ENCODE measurements at regions not wholly inside any gene's neighbourhood (a gene's known extent, or its start where the extent isn't known, plus 50 kb on each side); places are given as distances from the start of the nearest gene placed in this dataset.

- no peak for TF ChIP-seq TEAD1 (CRISPR knock-in tag; IDR thresholded peaks at IDR 0.05)
- no peak for TF ChIP-seq MXD4 (CRISPR knock-in tag; IDR thresholded peaks at IDR 0.05; ENCODE audit: borderline replicate concordance)
- no peak for TF ChIP-seq NR1H2 (CRISPR knock-in tag; IDR thresholded peaks at IDR 0.05)
Measured at GRCh38 chr2:35416391-35417140, 939.0 kb upstream of the CRIM1 start (continued).

DNA sequence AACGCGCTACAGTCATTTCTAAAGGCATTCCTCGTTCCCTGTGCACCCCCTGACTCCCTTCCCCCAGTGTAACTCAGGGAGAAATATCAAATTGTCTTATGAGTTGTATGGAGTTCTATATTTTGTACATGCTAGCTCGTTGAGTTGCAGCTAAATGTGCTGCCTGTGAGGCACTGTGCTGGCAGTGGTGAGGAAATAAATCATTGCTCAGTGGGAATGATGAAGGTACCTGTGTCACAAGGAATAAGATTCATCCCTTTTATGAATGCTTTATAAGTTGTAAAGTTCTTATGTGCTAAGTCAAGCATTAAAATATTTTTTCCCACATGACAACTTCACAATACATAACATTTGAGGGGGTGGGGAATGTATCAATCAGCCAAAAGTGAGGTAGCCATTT lies 939.6 kb upstream of the CRIM1 start:
- peaks cover 4% of the 10 kb centered on the region for H3K36me3 Mint-ChIP-seq
- no peak overlapping the region for H3K27ac Mint-ChIP-seq
- TF ChIP-seq HMGA2 (CRISPR knock-in tag; IDR thresholded peaks at IDR 0.05) (no peak), KAT7 (CRISPR knock-in tag; IDR thresholded peaks at IDR 0.05; ENCODE audit: borderline replicate concordance) (no peak), JUN (CRISPR knock-in tag; IDR thresholded peaks at IDR 0.05) (no peak), FOXJ3 (CRISPR knock-in tag; IDR thresholded peaks at IDR 0.05; ENCODE audit: borderline replicate concordance) (no peak), TCF7 (CRISPR knock-in tag; IDR thresholded peaks at IDR 0.05; ENCODE audit: low read depth) (no peak), ZNF121 (CRISPR knock-in tag; IDR thresholded peaks at IDR 0.05) (no peak), ZNF317 (CRISPR knock-in tag; IDR thresholded peaks at IDR 0.05; ENCODE audit: borderline replicate concordance, low read depth) (no peak), OVOL2 (CRISPR knock-in tag; IDR thresholded peaks at IDR 0.05; ENCODE audit: borderline replicate concordance) (no peak), ELF4 (CRISPR knock-in tag; IDR thresholded peaks at IDR 0.05; ENCODE audit: low read depth) (no peak), NFATC4 (CRISPR knock-in tag; IDR thresholded peaks at IDR 0.05) (no peak), HMGXB4 (CRISPR knock-in tag; IDR thresholded peaks at IDR 0.05) (no peak), RORB (CRISPR knock-in tag; IDR thresholded peaks at IDR 0.05) (no peak), CDX4 (CRISPR knock-in tag; IDR thresholded peaks at IDR 0.05; ENCODE audit: borderline replicate concordance) (no peak), PRRX2 (CRISPR knock-in tag; IDR thresholded peaks at IDR 0.05) (no peak)
- TF ChIP-seq, protein P1, sequence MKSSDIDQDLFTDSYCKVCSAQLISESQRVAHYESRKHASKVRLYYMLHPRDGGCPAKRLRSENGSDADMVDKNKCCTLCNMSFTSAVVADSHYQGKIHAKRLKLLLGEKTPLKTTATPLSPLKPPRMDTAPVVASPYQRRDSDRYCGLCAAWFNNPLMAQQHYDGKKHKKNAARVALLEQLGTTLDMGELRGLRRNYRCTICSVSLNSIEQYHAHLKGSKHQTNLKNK (CRISPR knock-in tag; IDR thresholded peaks at IDR 0.05), result no peak
- TF ChIP-seq, protein P2, sequence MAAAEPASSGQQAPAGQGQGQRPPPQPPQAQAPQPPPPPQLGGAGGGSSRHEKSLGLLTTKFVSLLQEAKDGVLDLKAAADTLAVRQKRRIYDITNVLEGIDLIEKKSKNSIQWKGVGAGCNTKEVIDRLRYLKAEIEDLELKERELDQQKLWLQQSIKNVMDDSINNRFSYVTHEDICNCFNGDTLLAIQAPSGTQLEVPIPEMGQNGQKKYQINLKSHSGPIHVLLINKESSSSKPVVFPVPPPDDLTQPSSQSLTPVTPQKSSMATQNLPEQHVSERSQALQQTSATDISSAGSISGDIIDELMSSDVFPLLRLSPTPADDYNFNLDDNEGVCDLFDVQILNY (CRISPR knock-in tag; IDR thresholded peaks at IDR 0.05), result no peak
- TF ChIP-seq, protein P3, sequence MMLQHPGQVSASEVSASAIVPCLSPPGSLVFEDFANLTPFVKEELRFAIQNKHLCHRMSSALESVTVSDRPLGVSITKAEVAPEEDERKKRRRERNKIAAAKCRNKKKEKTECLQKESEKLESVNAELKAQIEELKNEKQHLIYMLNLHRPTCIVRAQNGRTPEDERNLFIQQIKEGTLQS (CRISPR knock-in tag; conservative IDR thresholded peaks at IDR 0.05), result no peak
- TF ChIP-seq, protein P4, sequence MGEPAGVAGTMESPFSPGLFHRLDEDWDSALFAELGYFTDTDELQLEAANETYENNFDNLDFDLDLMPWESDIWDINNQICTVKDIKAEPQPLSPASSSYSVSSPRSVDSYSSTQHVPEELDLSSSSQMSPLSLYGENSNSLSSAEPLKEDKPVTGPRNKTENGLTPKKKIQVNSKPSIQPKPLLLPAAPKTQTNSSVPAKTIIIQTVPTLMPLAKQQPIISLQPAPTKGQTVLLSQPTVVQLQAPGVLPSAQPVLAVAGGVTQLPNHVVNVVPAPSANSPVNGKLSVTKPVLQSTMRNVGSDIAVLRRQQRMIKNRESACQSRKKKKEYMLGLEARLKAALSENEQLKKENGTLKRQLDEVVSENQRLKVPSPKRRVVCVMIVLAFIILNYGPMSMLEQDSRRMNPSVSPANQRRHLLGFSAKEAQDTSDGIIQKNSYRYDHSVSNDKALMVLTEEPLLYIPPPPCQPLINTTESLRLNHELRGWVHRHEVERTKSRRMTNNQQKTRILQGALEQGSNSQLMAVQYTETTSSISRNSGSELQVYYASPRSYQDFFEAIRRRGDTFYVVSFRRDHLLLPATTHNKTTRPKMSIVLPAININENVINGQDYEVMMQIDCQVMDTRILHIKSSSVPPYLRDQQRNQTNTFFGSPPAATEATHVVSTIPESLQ (CRISPR knock-in tag; IDR thresholded peaks at IDR 0.05), result no peak
- TF ChIP-seq, protein P5, sequence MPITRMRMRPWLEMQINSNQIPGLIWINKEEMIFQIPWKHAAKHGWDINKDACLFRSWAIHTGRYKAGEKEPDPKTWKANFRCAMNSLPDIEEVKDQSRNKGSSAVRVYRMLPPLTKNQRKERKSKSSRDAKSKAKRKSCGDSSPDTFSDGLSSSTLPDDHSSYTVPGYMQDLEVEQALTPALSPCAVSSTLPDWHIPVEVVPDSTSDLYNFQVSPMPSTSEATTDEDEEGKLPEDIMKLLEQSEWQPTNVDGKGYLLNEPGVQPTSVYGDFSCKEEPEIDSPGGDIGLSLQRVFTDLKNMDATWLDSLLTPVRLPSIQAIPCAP (CRISPR knock-in tag; IDR thresholded peaks at IDR 0.05), result no peak
- DNase-seq (ENCODE audit: low spot score), result no peak
- ChIA-PET POLR2A (no interaction called here), CTCF (interaction anchor here (0.7 to 1.8 kb wide), 5 partner anchors 9 to 406 kb away, joined by 3 to 7 read pairs (median 3); no protein-coding TSS in a partner anchor)
- H3K27me3 Mint-ChIP-seq (ENCODE audit: low read depth), result no peaks in the 10 kb centered on the region
- peaks cover 7% of the 10 kb centered on the region for H3K4me1 Mint-ChIP-seq
- no peak for ATAC-seq
- peaks cover 3% of the 10 kb centered on the region for H3K9me3 Mint-ChIP-seq
- no peak overlapping the region for H3K4me3 Mint-ChIP-seq

All from WTC11 (cell line).